T-helper 2 cell treated with Interferon-gamma antibody and Interleukin-4, amounts not matched to agents 5 μg/mL and 100 μg/mL, for 36 hours (primary cell): ENCODE measurements at regions not wholly inside any gene's neighbourhood (a gene's known extent, or its start where the extent isn't known, plus 50 kb on each side); places are given as distances from the start of the nearest gene placed in this dataset.

Experiments used
- DNase-seq: peaks from one replicate; pipeline ENCODE4 v3.0.0; 2021; ENCODE audit warnings: low spot score
- H3K27ac Mint-ChIP-seq: one replicate; pipeline ENCODE4 v1.8.0; 2021; ENCODE audit warnings: mild to moderate bottlenecking, mixed read lengths
- H3K27me3 Mint-ChIP-seq: one replicate; pipeline ENCODE4 v1.8.0; 2021; ENCODE audit warnings: low read depth, mixed read lengths
- H3K36me3 Mint-ChIP-seq: one replicate; pipeline ENCODE4 v1.8.0; 2021; ENCODE audit warnings: low read depth, mixed read lengths
- H3K4me1 Mint-ChIP-seq: one replicate; pipeline ENCODE4 v1.8.0; 2021; ENCODE audit warnings: low read depth, mixed read lengths
- H3K4me3 Mint-ChIP-seq: one replicate; pipeline ENCODE4 v1.8.0; 2022; ENCODE audit warnings: mild to moderate bottlenecking, moderate library complexity, mixed read lengths
- H3K9me3 Mint-ChIP-seq: one replicate; pipeline ENCODE4 v1.8.0; 2021; ENCODE audit warnings: mixed read lengths

DNA sequence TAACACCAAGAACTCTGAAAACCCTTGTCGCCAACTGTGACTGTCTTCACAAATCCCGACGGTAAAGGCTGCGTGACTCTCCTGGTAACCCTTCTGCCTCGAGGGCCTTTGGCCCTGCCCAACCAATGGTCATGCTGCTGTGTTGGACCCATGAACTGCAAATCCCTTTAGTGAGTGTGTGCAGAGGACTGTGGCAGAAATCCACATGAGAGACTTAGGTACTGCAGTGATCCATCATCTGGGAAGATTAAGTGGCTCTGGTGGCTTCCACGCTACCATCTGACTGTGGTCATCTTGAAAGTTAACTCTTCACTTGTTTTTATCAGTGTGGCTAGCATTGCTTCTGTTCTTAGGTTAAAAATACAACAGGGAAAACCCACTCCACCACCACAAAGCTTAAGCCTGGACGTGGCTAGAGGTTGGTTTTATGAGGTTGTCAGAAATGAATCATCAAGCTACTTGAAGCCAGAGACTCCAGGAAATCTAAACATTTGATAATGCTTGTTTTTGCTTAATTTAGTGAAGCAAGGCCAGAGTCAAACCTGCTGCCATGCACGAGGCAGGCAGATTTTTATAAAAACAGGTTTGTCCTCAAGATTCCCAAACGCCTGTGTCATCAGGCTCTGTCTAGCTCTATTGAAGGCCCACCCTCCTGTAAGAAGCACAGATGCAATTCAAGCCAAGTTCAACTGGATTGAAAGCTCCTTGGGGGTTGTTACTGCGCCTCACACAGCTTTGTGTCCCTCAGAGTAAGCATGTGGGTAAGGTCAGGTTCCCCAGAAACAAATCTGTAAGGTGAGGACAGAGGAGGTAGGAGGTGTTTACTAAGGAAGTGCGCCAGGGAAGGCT, 52.7 kb upstream of the ERCC6L2 start:
- Mint-ChIP-seq H3K36me3 (peaks cover 10% of the 10 kb centered on the region), H3K9me3 (peaks cover 3% of the 10 kb centered on the region), H3K4me1 (peaks cover 42% of the 10 kb centered on the region), H3K27ac (peak overlapping the region; percentile 35), H3K27me3 (peaks cover 49% of the 10 kb centered on the region), H3K4me3 (peak overlapping the region; percentile 54)
- peak; percentile 70 for DNase-seq

GRCh38 chr9:95822015-95822414, 53.5 kb upstream of the ERCC6L2 start:
- DNase-seq: no peak
- H3K9me3 Mint-ChIP-seq: peaks cover 3% of the 10 kb centered on the region

DNA sequence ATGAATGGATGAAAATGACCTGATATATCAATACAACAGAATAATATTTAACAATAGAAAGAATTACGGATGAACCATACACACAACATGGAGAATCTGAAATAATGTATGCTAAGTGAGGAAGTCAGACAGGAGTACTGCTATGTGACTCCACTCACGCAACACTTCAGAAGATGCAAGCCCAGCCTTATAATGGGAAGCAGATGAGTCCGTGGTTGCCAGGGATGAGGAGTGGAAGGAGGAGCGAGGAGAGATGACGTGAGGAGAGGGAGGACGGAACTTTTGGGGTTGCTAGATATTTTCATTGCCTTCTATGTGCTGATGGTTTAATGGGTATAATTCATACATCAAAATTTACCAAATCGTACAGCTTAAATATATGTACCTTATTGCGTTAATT, 55.4 kb upstream of the ERCC6L2 start:
- Mint-ChIP-seq H3K9me3 (peaks cover 3% of the 10 kb centered on the region), H3K27me3 (peaks cover 46% of the 10 kb centered on the region), H3K4me1 (peaks cover 28% of the 10 kb centered on the region), H3K36me3 (peaks cover 10% of the 10 kb centered on the region), H3K4me3 (no peak overlapping the region), H3K27ac (no peak overlapping the region)
- DNase-seq: no peak

More at GRCh38 chr9:95822015-95822414, 53.5 kb upstream of the ERCC6L2 start:
- Mint-ChIP-seq H3K4me1 (peaks cover 39% of the 10 kb centered on the region), H3K27me3 (peaks cover 52% of the 10 kb centered on the region), H3K36me3 (peaks cover 10% of the 10 kb centered on the region), H3K27ac (peak overlapping the region; percentile 17), H3K4me3 (peak overlapping the region; percentile 54)

DNA sequence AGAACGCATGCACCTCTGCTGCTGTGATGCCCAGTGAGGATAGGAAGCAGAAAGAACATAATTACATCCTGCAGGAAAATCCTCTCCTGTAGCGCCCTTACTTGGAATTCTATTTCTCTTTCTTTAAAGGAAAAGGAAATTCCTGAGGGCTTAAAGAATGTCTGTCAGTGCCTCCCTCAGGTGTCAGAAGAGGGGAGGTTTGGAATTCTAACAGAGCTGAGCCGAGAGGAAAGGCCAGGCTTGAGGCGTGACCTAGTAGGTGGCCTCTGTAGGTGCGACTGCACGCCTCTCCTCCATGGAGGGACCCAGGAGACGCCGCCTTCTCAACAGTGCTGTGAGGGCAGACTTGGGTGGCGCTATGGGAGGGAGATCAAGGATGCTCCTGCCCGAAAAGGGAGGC, 55.9 kb upstream of the ERCC6L2 start:
- Mint-ChIP-seq H3K9me3 (peaks cover 3% of the 10 kb centered on the region), H3K36me3 (peaks cover 10% of the 10 kb centered on the region), H3K27ac (no peak overlapping the region), H3K4me1 (peaks cover 28% of the 10 kb centered on the region), H3K4me3 (no peak overlapping the region), H3K27me3 (peaks cover 44% of the 10 kb centered on the region)
- no peak for DNase-seq

DNA sequence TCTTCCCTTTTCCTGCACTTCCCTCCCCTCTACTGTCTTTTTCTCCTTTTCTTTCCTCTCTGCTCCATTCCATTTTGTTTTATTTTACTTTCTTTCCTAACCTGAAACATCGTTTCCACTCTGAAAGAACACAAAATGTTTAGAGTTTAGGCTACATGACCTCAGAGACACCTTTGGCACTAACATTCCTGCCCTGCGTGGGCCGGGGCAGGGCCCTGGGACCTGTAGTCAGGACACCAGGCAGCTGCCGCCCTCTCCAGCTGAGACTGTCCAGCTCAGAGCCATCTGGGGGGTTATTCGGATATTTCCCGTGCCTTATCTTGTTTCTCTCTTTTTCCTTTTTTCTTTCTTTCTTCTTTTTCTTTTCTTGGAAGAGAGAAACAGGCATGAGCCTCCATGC, 58.3 kb upstream of the ERCC6L2 start:
- H3K27me3 Mint-ChIP-seq: peaks cover 35% of the 10 kb centered on the region
- DNase-seq: no peak
- H3K4me1 Mint-ChIP-seq: peaks cover 7% of the 10 kb centered on the region
- peaks cover 11% of the 10 kb centered on the region for H3K36me3 Mint-ChIP-seq
- no peak overlapping the region for H3K4me3 Mint-ChIP-seq
- no peak overlapping the region for H3K27ac Mint-ChIP-seq
- H3K9me3 Mint-ChIP-seq: peaks cover 3% of the 10 kb centered on the region

GRCh38 chr9:95816716-95817115, 58.8 kb upstream of the ERCC6L2 start:
- Mint-ChIP-seq H3K27me3 (peaks cover 32% of the 10 kb centered on the region), H3K4me3 (no peak overlapping the region), H3K27ac (no peak overlapping the region), H3K4me1 (peaks cover 5% of the 10 kb centered on the region), H3K36me3 (peaks cover 14% of the 10 kb centered on the region), H3K9me3 (peaks cover 3% of the 10 kb centered on the region)
- no peak for DNase-seq

DNA sequence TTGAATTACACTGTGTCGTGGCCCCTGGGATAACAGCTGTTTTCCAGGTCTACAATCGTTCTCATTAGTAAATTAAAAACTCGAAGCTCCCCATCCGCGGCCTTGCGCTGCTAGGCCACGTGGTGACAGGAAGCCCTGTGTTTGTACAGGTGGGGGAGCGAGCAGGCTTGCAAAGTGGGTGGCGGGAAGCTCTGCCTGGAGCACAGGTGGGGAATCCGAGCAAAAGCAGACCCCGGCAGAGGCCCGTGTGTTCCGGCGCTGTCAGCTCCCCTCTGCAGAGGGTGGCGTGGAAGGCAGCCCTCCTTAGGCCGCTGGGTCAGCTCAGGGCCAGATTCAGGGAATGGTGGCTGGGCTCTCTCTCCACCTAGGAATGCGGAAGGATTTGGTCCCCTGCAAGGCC, 59.5 kb upstream of the ERCC6L2 start:
- Mint-ChIP-seq H3K27me3 (peaks cover 25% of the 10 kb centered on the region), H3K4me1 (peaks cover 2% of the 10 kb centered on the region), H3K27ac (no peak overlapping the region), H3K36me3 (peaks cover 14% of the 10 kb centered on the region), H3K4me3 (no peak overlapping the region), H3K9me3 (peaks cover 3% of the 10 kb centered on the region)
- no peak for DNase-seq

DNA sequence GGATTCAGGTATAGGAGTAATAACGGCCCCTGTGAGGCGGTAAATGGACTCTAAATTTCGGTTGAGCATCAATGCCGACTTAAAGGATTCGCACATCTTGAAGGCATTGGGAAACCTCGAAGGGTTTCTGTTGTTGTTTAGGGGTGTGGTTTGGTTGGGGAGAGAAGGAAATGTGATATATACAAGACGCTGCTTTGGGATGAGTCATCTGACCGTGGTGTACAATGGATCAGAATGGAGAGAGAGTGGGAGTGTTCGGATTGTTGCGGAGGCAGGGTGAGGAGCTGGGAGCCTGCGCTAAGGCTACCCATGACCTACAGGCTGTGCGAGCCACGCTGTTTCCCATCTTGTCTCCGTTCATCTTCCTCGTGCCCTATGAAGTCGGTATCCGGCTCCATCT, 60.4 kb upstream of the ERCC6L2 start:
- Mint-ChIP-seq H3K4me3 (no peak overlapping the region), H3K9me3 (peaks cover 2% of the 10 kb centered on the region), H3K36me3 (peaks cover 14% of the 10 kb centered on the region), H3K27ac (no peak overlapping the region), H3K27me3 (peaks cover 20% of the 10 kb centered on the region), H3K4me1 (peaks cover 1% of the 10 kb centered on the region)
- DNase-seq: no peak

GRCh38 chr9:95813923-95814322, 61.6 kb upstream of the ERCC6L2 start:
- Mint-ChIP-seq H3K36me3 (peaks cover 11% of the 10 kb centered on the region), H3K4me1 (peaks cover 3% of the 10 kb centered on the region), H3K27me3 (peaks cover 19% of the 10 kb centered on the region), H3K9me3 (no peaks in the 10 kb centered on the region), H3K27ac (no peak overlapping the region), H3K4me3 (no peak overlapping the region)
- no peak for DNase-seq

GRCh38 chr9:95810814-95811213, 64.7 kb upstream of the ERCC6L2 start:
- DNase-seq: no peak
- Mint-ChIP-seq H3K27me3 (peaks cover 19% of the 10 kb centered on the region), H3K9me3 (no peaks in the 10 kb centered on the region), H3K4me1 (peaks cover 3% of the 10 kb centered on the region), H3K4me3 (no peak overlapping the region), H3K36me3 (peaks cover 9% of the 10 kb centered on the region), H3K27ac (no peak overlapping the region)

DNA sequence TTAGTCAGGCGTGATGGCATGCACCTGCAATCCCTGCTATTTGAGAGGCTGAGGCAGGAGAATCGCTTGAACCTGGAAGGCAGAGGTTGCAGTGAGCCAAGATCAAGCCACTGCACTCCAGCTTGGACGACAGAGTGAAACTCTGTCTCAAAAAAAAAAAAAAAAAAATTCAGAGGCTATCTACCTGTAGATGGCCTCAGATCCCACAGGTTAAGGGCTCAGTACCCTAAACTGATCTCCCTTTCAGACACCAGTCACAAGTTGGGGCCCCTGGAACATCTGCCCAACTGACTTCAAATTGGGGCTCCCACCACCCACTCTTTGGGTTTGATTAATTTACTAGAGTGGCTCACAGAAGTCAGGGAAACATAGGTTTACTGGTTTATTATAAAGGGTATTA, 65.4 kb upstream of the ERCC6L2 start:
- H3K27me3 Mint-ChIP-seq: peaks cover 19% of the 10 kb centered on the region
- H3K36me3 Mint-ChIP-seq: peaks cover 9% of the 10 kb centered on the region
- H3K4me3 Mint-ChIP-seq: no peak overlapping the region
- H3K4me1 Mint-ChIP-seq: peaks cover 3% of the 10 kb centered on the region
- no peak overlapping the region for H3K27ac Mint-ChIP-seq
- no peaks in the 10 kb centered on the region for H3K9me3 Mint-ChIP-seq
- DNase-seq: no peak

DNA sequence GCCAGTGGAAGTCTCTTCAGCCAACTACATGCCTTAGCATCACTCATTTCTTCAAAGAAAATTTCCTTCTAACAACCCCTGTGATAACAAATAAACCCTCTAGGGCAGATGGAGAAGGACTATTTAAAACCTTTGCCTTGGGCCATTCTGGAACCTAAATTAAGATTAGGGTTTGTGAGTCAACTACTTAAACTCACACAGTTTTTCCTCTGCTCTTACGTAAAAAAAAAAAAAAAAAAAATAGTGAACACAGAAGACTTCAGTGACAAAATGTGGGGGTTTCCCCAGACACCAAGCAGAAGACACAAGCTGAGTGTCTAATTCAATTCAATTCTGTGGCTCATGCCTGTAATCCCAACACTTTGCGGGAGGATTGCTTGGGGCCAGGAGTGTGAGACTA, 65.8 kb upstream of the ERCC6L2 start:
- Mint-ChIP-seq H3K9me3 (no peaks in the 10 kb centered on the region), H3K4me1 (peaks cover 3% of the 10 kb centered on the region), H3K4me3 (no peak overlapping the region), H3K27ac (no peak overlapping the region), H3K36me3 (peaks cover 9% of the 10 kb centered on the region), H3K27me3 (peaks cover 19% of the 10 kb centered on the region)
- DNase-seq: no peak

GRCh38 chr9:95808011-95808410, 67.5 kb upstream of the ERCC6L2 start:
- H3K36me3 Mint-ChIP-seq: peaks cover 6% of the 10 kb centered on the region
- no peak overlapping the region for H3K4me3 Mint-ChIP-seq
- H3K9me3 Mint-ChIP-seq: no peaks in the 10 kb centered on the region
- H3K27me3 Mint-ChIP-seq: peaks cover 21% of the 10 kb centered on the region
- H3K27ac Mint-ChIP-seq: no peak overlapping the region
- peaks cover 3% of the 10 kb centered on the region for H3K4me1 Mint-ChIP-seq
- no peak for DNase-seq

- Mint-ChIP-seq H3K27me3 (peaks cover 26% of the 10 kb centered on the region), H3K27ac (no peak overlapping the region)
Measured at GRCh38 chr9:95807326-95807947, 68.1 kb upstream of the ERCC6L2 start.

More at GRCh38 chr9:95807326-95807947, 68.1 kb upstream of the ERCC6L2 start:
- H3K9me3 Mint-ChIP-seq: no peaks in the 10 kb centered on the region
- peaks cover 3% of the 10 kb centered on the region for H3K4me1 Mint-ChIP-seq
- no peak for DNase-seq
- H3K36me3 Mint-ChIP-seq: peaks cover 5% of the 10 kb centered on the region
- H3K4me3 Mint-ChIP-seq: no peak overlapping the region
